Transverse colon (tissue), 4 donors: ENCODE measurements at regions not wholly inside any gene's neighbourhood (a gene's known extent, or its start where the extent isn't known, plus 50 kb on each side); places are given as distances from the start of the nearest gene placed in this dataset.
"Not testable (repeated sequence)": the region's sequence is repeated elsewhere in the genome, so short reads cannot be mapped to it uniquely, and the experiment has no call there.

Experiments
- DNase-seq: peaks from one replicate; pipeline ENCODE4 v3.0.0-alpha.2; 2019
- H3K27ac ChIP-seq, 4 donors: fragments of 200-600 bp; sonication (generic); 2 replicates each; pipeline ENCODE4 v1.5.1; 2016 to 2018; ENCODE audit warnings: inconsistent platforms in 4 of 4
- H3K27me3 ChIP-seq: fragments of 200-600 bp; sonication (generic); 2 replicates; pipeline ENCODE4 v1.5.1; 2017; ENCODE audit warnings: inconsistent platforms
- H3K36me3 ChIP-seq, 4 donors: fragments of 200-600 bp; sonication (generic); 2 replicates each; pipeline ENCODE4 v1.5.1; 2017 to 2019; ENCODE audit warnings: inconsistent platforms in 4 of 4
- H3K4me1 ChIP-seq, 4 donors: fragments of 200-600 bp; sonication (generic); 2 replicates each; pipeline ENCODE4 v1.5.1; 2017 to 2020; ENCODE audit warnings: inconsistent platforms in 4 of 4
- H3K4me3 ChIP-seq, 4 donors: fragments of 200-600 bp; sonication (generic); 1 replicate in 1 of 4; 2 replicates in 3 of 4; pipeline versions ENCODE4 v1.5.1 to v1.6.1; 2017 to 2019; ENCODE audit warnings: inconsistent platforms in 4 of 4
- H3K9me3 ChIP-seq, 2 donors: fragments of 200-600 bp; sonication (generic); 2 replicates each; pipeline ENCODE4 v1.5.1; 2017 to 2019; ENCODE audit warnings: inconsistent platforms in 2 of 2
- CTCF ChIP-seq, 5 experiments: fragments of 200-600 bp in 3 of 5; fragments of 450-650 bp in 2 of 5; sonication (generic) in 3 of 5; IDR thresholded peaks; 1 replicate in 2 of 5; 2 replicates in 3 of 5; pipeline ENCODE4 v1.5.1; 2016 to 2017; ENCODE audit warnings: antibody characterized with exemption in 5 of 5, inconsistent platforms in 3 of 5, mild to moderate bottlenecking in 2 of 5, moderate library complexity in 1 of 5
- EP300 ChIP-seq: sonication (generic); formaldehyde crosslinking; IDR thresholded peaks from one replicate; pipeline ENCODE4 v1.6.1; 2017; ENCODE audit warnings: antibody characterized with exemption, low read depth
- POLR2A ChIP-seq: fragments of 450-650 bp; IDR thresholded peaks from one replicate; pipeline ENCODE4 v1.6.1; 2016; ENCODE audit warnings: antibody characterized with exemption, mild to moderate bottlenecking, moderate library complexity
- POLR2AphosphoS5 ChIP-seq, 3 donors: sonication (generic); formaldehyde crosslinking; IDR thresholded peaks; one replicate each; pipeline ENCODE4 v1.6.1; 2016; ENCODE audit warnings: antibody characterized with exemption in 3 of 3
- WGBS, 2 donors: methylation state at CpG; one replicate each; pipeline ENCODE4 v1.1.5; 2018; ENCODE audit warnings: low coverage in 1 of 2; 5-methylcytosine and 5-hydroxymethylcytosine counted together
- in situ Hi-C, 4 donors: fragments of 200-750 bp; cut with MboI; loops; one replicate each; pipeline versions ENCODE4 v1.15.0 to v1.15.1; 2017; ENCODE audit warnings: low sequenced_read_pairs in 3 of 4, low pct_ligation_motif_present in 1 of 4, low pct_unique_long_range_greater_than_20kb in 1 of 4
- intact Hi-C: fragments of 100-400 bp; cut with DNase I; formaldehyde crosslinking; loops from one replicate; pipeline ENCODE4 v1.15.1; 2023; ENCODE audit warnings: low total_unique reads

DNA sequence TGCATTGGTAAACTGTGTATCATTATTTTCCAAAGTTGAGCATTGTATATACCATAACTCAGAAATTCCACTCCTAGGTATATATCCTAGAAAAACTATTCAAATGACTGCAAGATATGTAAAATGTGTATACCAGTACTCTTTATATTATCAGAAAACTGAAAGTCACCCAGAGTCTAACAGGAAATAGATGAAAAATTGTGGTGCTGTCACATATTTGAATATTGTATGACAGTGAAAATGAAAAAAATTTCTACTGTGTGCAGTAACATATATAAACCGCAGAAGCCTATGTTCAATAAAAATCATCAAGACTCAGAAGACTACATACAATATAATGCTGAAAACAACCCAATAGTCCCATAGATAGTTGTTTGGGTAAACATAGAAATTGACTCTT is 74.4 kb upstream of the LYPLAL1 start:
- TF ChIP-seq EP300: no peak
- no peak for TF ChIP-seq CTCF (IDR thresholded peaks at IDR 0.05)
- TF ChIP-seq POLR2A: no peak
- no peak for TF ChIP-seq POLR2AphosphoS5 (IDR thresholded peaks at IDR 0.05)
- no peaks in the 10 kb centered on the region for H3K36me3 ChIP-seq
- in situ Hi-C loops: no loop called here
- no peak overlapping the region for H3K4me3 ChIP-seq
- no peaks in the 10 kb centered on the region for H3K4me1 ChIP-seq
- H3K9me3 ChIP-seq: no peaks in the 10 kb centered on the region
- intact Hi-C loops: no loop called here
- no peak overlapping the region for H3K27ac ChIP-seq
- no peak for DNase-seq
- H3K27me3 ChIP-seq: no peaks in the 10 kb centered on the region
- 67 to 79% methylated on average over 1 of the region's 1 CpG for WGBS, 2 donors

DNA sequence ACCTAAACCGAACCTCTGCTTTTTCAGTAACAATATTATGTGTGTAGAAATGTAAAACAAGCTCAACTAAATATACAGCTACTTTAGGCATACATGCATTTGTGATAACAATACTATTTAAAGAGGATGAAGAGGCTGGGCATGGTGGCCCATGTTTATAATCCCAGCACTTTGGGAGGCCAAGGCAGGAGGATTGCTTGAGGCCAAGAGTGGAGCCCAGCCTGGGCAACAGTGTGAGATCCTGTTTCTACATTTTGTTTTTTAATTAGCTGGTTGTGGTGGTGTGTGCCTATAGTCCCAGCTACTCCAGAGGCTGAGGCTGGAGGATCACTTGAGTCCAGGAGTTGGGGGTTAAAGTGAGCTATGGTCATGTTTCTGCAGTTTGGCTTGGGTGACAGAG is 73.6 kb upstream of the LYPLAL1 start:
- TF ChIP-seq EP300 (no peak), POLR2AphosphoS5 (IDR thresholded peaks at IDR 0.05) (no peak), CTCF (IDR thresholded peaks at IDR 0.05) (no peak), POLR2A (no peak)
- no peak for DNase-seq
- 0 to 41% methylated on average over 1 of the region's 1 CpG for WGBS, 2 donors
- no peak overlapping the region for H3K27ac ChIP-seq
- no peaks in the 10 kb centered on the region for H3K36me3 ChIP-seq
- H3K27me3 ChIP-seq: no peaks in the 10 kb centered on the region
- in situ Hi-C loops (no loop called here), intact Hi-C loops (no loop called here)
- no peaks in the 10 kb centered on the region for H3K9me3 ChIP-seq
- H3K4me3 ChIP-seq: no peak overlapping the region
- H3K4me1 ChIP-seq: no peaks in the 10 kb centered on the region

- H3K4me1 ChIP-seq, DNase-seq, H3K27me3 ChIP-seq, H3K4me3 ChIP-seq, intact Hi-C loops, H3K36me3 ChIP-seq, in situ Hi-C loops, H3K9me3 ChIP-seq, H3K27ac ChIP-seq: not testable (repeated sequence)
- WGBS, 2 donors: 90 to 100% methylated on average over 1 of the region's 1 CpG
These were observed 71.2 kb upstream of the LYPLAL1 start for GRCh38 chr1:219102466-219102865.

- Histone ChIP-seq H3K4me3 (no peak overlapping the region), H3K27me3 (no peaks in the 10 kb centered on the region), H3K4me1 (no peaks in the 10 kb centered on the region), H3K27ac (no peak overlapping the region), H3K36me3 (no peaks in the 10 kb centered on the region), H3K9me3 (peaks cover 0 to 3% of the 10 kb centered on the region in 2 donors)
- intact Hi-C loops: no loop called here
- in situ Hi-C loops: no loop called here
- WGBS, 2 donors: 71 to 88% methylated on average over 1 of the region's 1 CpG
- TF ChIP-seq CTCF (IDR thresholded peaks at IDR 0.05): no peak
- no peak for TF ChIP-seq EP300
- no peak for TF ChIP-seq POLR2AphosphoS5 (IDR thresholded peaks at IDR 0.05)
- no peak for TF ChIP-seq POLR2A
- DNase-seq: no peak
These were observed 67.8 kb upstream of the LYPLAL1 start for GRCh38 chr1:219105893-219106292.

DNA sequence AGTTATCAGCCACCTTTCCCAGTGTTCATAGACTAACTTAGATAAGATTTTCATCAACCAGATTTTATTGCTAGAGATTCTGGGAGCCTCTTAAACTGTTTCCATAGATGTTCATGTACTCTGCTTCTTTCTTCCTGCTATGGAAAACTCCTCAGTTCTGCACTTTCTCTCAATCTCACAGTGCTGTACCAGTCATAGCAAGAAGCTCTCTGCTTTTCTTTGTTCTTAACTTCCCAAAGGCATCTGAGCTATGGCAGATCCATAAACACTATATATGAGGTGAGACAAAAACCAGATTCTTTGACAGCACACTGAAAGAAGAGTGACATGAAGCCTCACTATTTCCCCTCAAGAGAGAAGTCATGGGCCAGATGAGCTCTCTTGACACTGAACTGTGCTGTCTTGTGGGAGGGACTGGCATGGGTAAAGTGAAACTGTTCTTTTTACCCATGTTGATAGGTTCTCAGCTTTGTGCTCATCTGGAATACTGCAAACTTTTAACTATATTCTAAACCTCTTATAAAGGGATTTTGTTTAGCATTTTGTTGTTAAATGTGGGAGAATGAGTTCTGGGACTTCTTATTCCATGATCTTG is 64.2 kb upstream of the LYPLAL1 start:
- no peak for DNase-seq
- no peak overlapping the region for H3K4me3 ChIP-seq
- in situ Hi-C loops (no loop called here), intact Hi-C loops (no loop called here)
- TF ChIP-seq CTCF (IDR thresholded peaks at IDR 0.05): no peak
- no peaks in the 10 kb centered on the region for H3K4me1 ChIP-seq
- H3K27ac ChIP-seq: no peak overlapping the region
- H3K27me3 ChIP-seq: no peaks in the 10 kb centered on the region
- H3K36me3 ChIP-seq: no peaks in the 10 kb centered on the region
- H3K9me3 ChIP-seq: peaks cover 0 to 8% of the 10 kb centered on the region in 2 donors
